HCT116 (cell line): ENCODE measurements at regions not wholly inside any gene's neighbourhood (a gene's known extent, or its start where the extent isn't known, plus 50 kb on each side); places are given as distances from the start of the nearest gene placed in this dataset.

ENCODE experiments used
- ATAC-seq: fragments of 200-7000 bp; cut with Tn5 transposase; 2 replicates; pipeline ENCODE4 v1.9.1; 2020; ENCODE audit warnings: mild to moderate bottlenecking, moderate library complexity
- BruUV-seq: library from RNA; stranded (reverse); fragments of 400-500 nt; replicated peaks from 2 replicates; lab custom pipeline; 2021; lab: Mats Ljungman, UMichigan
- CTCF ChIA-PET: fragments of 300-600 bp; sonication (Branson Sonifier 250); formaldehyde crosslinking; loops from one replicate; lab custom pipeline; 2021; ENCODE audit warnings: antibody characterized with exemption; lab: Charles Lee
- POLR2A ChIA-PET: fragments of 300-600, 350-600 bp; sonication (Branson Sonifier 250); formaldehyde crosslinking; loops from one replicate; lab custom pipeline; 2021; ENCODE audit warnings: antibody characterized with exemption; lab: Charles Lee
- RAD21 ChIA-PET, 2 experiments: fragments of 300-600 bp; sonication (Branson Sonifier 250); formaldehyde crosslinking; loops; one replicate each; lab custom pipeline; 2023; ENCODE audit warnings: low total read pairs in 2 of 2; ENCODE audit not compliant: uncharacterized antibody in 2 of 2, unreplicated experiment in 2 of 2, low non-redundant PET in 1 of 2; lab: Charles Lee
- DNase-seq: peaks from one replicate; pipeline ENCODE4 v3.0.0-alpha.2; 2010; ENCODE audit warnings: low read depth, low spot score
- H2AFZ ChIP-seq: fragments of 200-600 bp; shearing (Covaris generic), sonication (generic); 2 replicates; pipeline ENCODE4 v1.6.1; 2017; ENCODE audit warnings: low read depth, mixed run types, mixed read lengths, antibody characterized with exemption, low read length; ENCODE audit not compliant: poor library complexity, severe bottlenecking
- H3K27ac ChIP-seq: 2 replicates; pipeline ENCODE4 v1.5.1; 2012; ENCODE audit warnings: low read depth, low read length
- H3K27me3 ChIP-seq: fragments of 200-600 bp; sonication (generic); 2 replicates; pipeline ENCODE4 v1.6.1; 2016; ENCODE audit warnings: mixed run types, low read length, mixed read lengths; ENCODE audit not compliant: insufficient read depth
- H3K36me3 ChIP-seq, 2 experiments: fragments of 200-500 bp in 1 of 2; fragments of 200-600 bp in 1 of 2; sonication (Bioruptor generic) in 1 of 2; sonication (generic) in 1 of 2; 2 replicates each; pipeline versions ENCODE4 v1.5.1 to v1.6.1; 2014 to 2016; ENCODE audit warnings: low read length in 2 of 2, inconsistent platforms in 1 of 2, mixed read lengths in 1 of 2, mixed run types in 1 of 2; ENCODE audit not compliant: insufficient read depth in 2 of 2, control insufficient read depth in 1 of 2
- H3K4me1 ChIP-seq, 2 experiments: fragments of 200-600 bp in 1 of 2; sonication (generic) in 1 of 2; 2 replicates each; pipeline versions ENCODE4 v1.5.1 to v1.6.1; 2012 to 2017; ENCODE audit warnings: low read length in 2 of 2, inconsistent platforms in 1 of 2, mild to moderate bottlenecking in 1 of 2, mixed read lengths in 1 of 2, mixed run types in 1 of 2, moderate library complexity in 1 of 2; ENCODE audit not compliant: insufficient read depth in 2 of 2, control insufficient read depth in 1 of 2
- H3K4me2 ChIP-seq: fragments of 200-600 bp; sonication (generic); 2 replicates; pipeline ENCODE4 v1.6.1; 2017; ENCODE audit warnings: mixed run types, low read length, mixed read lengths
- H3K4me3 ChIP-seq, 2 experiments: fragments of 200-600 bp in 1 of 2; sonication (generic) in 1 of 2; replicated peaks in 1 of 2; 2 replicates each; pipeline ENCODE4 v1.5.1; 2011 to 2016; ENCODE audit warnings: low read length in 2 of 2, control low read depth in 1 of 2, low read depth in 1 of 2, mild to moderate bottlenecking in 1 of 2, mixed read lengths in 1 of 2, mixed run types in 1 of 2
- H3K79me2 ChIP-seq: fragments of 200-600 bp; sonication (generic); 2 replicates; pipeline ENCODE4 v1.6.1; 2017; ENCODE audit warnings: mild to moderate bottlenecking, mixed run types, low read length, moderate library complexity, mixed read lengths; ENCODE audit not compliant: insufficient read depth
- H3K9ac ChIP-seq: fragments of 200-600 bp; sonication (generic); 2 replicates; pipeline ENCODE4 v1.6.1; 2016; ENCODE audit warnings: low read length, mixed read lengths
- H3K9me2 ChIP-seq: fragments of 200-600 bp; sonication (generic), shearing (Covaris generic); 2 replicates; pipeline ENCODE4 v1.6.1; 2017; ENCODE audit warnings: mixed run types, mild to moderate bottlenecking, moderate library complexity; ENCODE audit not compliant: insufficient read depth
- H3K9me3 ChIP-seq, 2 experiments: fragments of 200-500 bp in 1 of 2; fragments of 200-600 bp in 1 of 2; sonication (Bioruptor generic) in 1 of 2; sonication (generic) in 1 of 2; 2 replicates each; pipeline ENCODE4 v1.6.1; 2014 to 2017; ENCODE audit warnings: low read length in 2 of 2, mixed read lengths in 2 of 2, inconsistent platforms in 1 of 2, low read depth in 1 of 2, mild to moderate bottlenecking in 1 of 2, mixed run types in 1 of 2, moderate library complexity in 1 of 2; ENCODE audit not compliant: control insufficient read depth in 1 of 2, insufficient read depth in 1 of 2
- H4K20me1 ChIP-seq: fragments of 200-600 bp; sonication (generic), shearing (Covaris generic); 2 replicates; pipeline ENCODE4 v1.6.1; 2017; ENCODE audit warnings: mixed run types, mild to moderate bottlenecking, moderate library complexity; ENCODE audit not compliant: insufficient read depth
- EGR1 ChIP-seq: IDR thresholded peaks from 2 replicates; pipeline ENCODE4 v1.6.1; 2012; ENCODE audit warnings: low read depth
- FOSL1 ChIP-seq: IDR thresholded peaks from 2 replicates; pipeline ENCODE4 v1.6.1; 2012; ENCODE audit warnings: low read depth
- POLR2A ChIP-seq: IDR thresholded peaks from 2 replicates; pipeline ENCODE4 v1.7.0; 2011; ENCODE audit warnings: borderline replicate concordance; ENCODE audit not compliant: insufficient read depth, insufficient read length; ENCODE audit errors: extremely low read depth
- POLR2AphosphoS5 ChIP-seq: IDR thresholded peaks from 2 replicates; pipeline ENCODE4 v1.6.1; 2011; ENCODE audit warnings: mild to moderate bottlenecking, low read depth, low read length, moderate library complexity
- RAD21 ChIP-seq: IDR thresholded peaks from 2 replicates; pipeline ENCODE4 v1.6.1; 2012; ENCODE audit warnings: low read depth, mild to moderate bottlenecking
- TCF7L2 ChIP-seq: IDR thresholded peaks from 2 replicates; pipeline ENCODE4 v1.7.0; 2011; ENCODE audit warnings: borderline replicate concordance, inconsistent platforms; ENCODE audit not compliant: insufficient read depth, insufficient read length; ENCODE audit errors: extremely low read depth
- intact Hi-C: fragments of 100-400 bp; cut with micrococcal nuclease; formaldehyde crosslinking; loops from 2 replicates; pipeline ENCODE4 v1.10.0; 2022
- TF ChIP-seq, protein P1 (sequence below): IDR thresholded peaks from 2 replicates; pipeline ENCODE4 v1.6.1; 2011; ENCODE audit warnings: mild to moderate bottlenecking, low read length, moderate library complexity; ENCODE audit not compliant: insufficient replicate concordance; ENCODE audit errors: extremely low read depth
- TF ChIP-seq, protein P2 (sequence below), 3 experiments: fragments of 200-600 bp in 1 of 3; sonication (generic) in 1 of 3; IDR thresholded peaks in 2 of 3; conservative IDR thresholded peaks in 1 of 3; 2 replicates each; pipeline ENCODE4 v1.5.1; 2012 to 2017; ENCODE audit warnings: low read depth in 2 of 3, low read length in 2 of 3, antibody characterized with exemption in 1 of 3, borderline replicate concordance in 1 of 3, control low read depth in 1 of 3, mild to moderate bottlenecking in 1 of 3, mixed read lengths in 1 of 3, mixed run types in 1 of 3, moderate library complexity in 1 of 3; ENCODE audit not compliant: insufficient read depth in 1 of 3

DNA sequence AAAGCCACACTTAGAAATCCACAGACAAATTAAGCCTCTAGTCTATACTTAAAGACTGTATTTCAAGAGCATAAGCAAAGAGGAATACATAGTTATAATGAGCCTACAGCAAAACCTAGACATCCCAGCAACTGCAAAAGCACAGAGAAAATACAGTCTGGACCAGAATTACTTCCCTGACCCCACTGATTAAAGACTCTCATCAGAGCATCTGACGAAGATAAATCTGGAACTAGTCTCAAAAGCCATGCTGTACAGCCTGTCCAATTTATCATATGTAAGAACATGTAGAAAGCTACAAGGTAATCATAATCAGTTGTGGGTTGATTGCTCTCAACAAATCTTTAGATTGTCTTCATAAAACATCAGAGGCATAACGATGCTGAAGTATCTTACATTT lies 285.1 kb upstream of the CAND1 start:
- TF ChIP-seq POLR2A (no peak), FOSL1 (no peak), RAD21 (no peak), TCF7L2 (no peak), POLR2AphosphoS5 (no peak), EGR1 (no peak)
- TF ChIP-seq, protein P1, sequence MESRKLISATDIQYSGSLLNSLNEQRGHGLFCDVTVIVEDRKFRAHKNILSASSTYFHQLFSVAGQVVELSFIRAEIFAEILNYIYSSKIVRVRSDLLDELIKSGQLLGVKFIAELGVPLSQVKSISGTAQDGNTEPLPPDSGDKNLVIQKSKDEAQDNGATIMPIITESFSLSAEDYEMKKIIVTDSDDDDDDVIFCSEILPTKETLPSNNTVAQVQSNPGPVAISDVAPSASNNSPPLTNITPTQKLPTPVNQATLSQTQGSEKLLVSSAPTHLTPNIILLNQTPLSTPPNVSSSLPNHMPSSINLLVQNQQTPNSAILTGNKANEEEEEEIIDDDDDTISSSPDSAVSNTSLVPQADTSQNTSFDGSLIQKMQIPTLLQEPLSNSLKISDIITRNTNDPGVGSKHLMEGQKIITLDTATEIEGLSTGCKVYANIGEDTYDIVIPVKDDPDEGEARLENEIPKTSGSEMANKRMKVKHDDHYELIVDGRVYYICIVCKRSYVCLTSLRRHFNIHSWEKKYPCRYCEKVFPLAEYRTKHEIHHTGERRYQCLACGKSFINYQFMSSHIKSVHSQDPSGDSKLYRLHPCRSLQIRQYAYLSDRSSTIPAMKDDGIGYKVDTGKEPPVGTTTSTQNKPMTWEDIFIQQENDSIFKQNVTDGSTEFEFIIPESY, result no peak
- TF ChIP-seq, protein P2, sequence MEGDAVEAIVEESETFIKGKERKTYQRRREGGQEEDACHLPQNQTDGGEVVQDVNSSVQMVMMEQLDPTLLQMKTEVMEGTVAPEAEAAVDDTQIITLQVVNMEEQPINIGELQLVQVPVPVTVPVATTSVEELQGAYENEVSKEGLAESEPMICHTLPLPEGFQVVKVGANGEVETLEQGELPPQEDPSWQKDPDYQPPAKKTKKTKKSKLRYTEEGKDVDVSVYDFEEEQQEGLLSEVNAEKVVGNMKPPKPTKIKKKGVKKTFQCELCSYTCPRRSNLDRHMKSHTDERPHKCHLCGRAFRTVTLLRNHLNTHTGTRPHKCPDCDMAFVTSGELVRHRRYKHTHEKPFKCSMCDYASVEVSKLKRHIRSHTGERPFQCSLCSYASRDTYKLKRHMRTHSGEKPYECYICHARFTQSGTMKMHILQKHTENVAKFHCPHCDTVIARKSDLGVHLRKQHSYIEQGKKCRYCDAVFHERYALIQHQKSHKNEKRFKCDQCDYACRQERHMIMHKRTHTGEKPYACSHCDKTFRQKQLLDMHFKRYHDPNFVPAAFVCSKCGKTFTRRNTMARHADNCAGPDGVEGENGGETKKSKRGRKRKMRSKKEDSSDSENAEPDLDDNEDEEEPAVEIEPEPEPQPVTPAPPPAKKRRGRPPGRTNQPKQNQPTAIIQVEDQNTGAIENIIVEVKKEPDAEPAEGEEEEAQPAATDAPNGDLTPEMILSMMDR (IDR thresholded peaks at IDR 0.05 in 2 of 3, conservative IDR thresholded peaks at IDR 0.05 in 1 of 3; ENCODE audit: borderline replicate concordance in 1 of 3, insufficient read depth in 1 of 3, low read depth in 2 of 3, low read length in 2 of 3), result no peak
- Histone ChIP-seq H3K4me2 (no peak overlapping the region), H3K36me3 (no peaks in the 10 kb centered on the region), H3K9ac (no peak overlapping the region), H3K27ac (no peak overlapping the region), H3K79me2 (no peaks in the 10 kb centered on the region), H4K20me1 (no peaks in the 10 kb centered on the region), H3K27me3 (peaks cover 35% of the 10 kb centered on the region), H3K9me3 (no peaks in the 10 kb centered on the region), H3K4me3 (no peak overlapping the region), H2AFZ (no peak overlapping the region), H3K4me1 (no peaks in the 10 kb centered on the region), H3K9me2 (no peaks in the 10 kb centered on the region)
- DNase-seq, result no peak
- no TSS peak for BruUV-seq
- ChIA-PET CTCF (no interaction called here), POLR2A (no interaction called here), RAD21 (no interaction called here)
- ATAC-seq, result no peak
- intact Hi-C loops, result no loop called here
